ENCODE measurements at regions not wholly inside any gene's neighbourhood (a gene's known extent, or its start where the extent isn't known, plus 50 kb on each side); places are given as distances from the start of the nearest gene placed in this dataset.
A peak's percentile ranks its signal among the peaks of the same experiment; 100 is the strongest.

- Histone ChIP-seq H3K27ac (ENCODE audit: low read depth in 1 of 2, low read length in 2 of 2) (no peak overlapping the region), H4K20me1 (ENCODE audit: insufficient read depth, low read length) (no peaks in the 10 kb centered on the region), H3K9me3 (replicated peaks in 1 of 2; ENCODE audit: control insufficient read depth in 1 of 2, insufficient read depth in 1 of 2, low read length in 2 of 2) (no peaks in the 10 kb centered on the region), H3K4me1 (ENCODE audit: control insufficient read depth in 1 of 2, insufficient read depth in 2 of 2, low read length in 2 of 2) (no peaks in the 10 kb centered on the region), H3K79me2 (ENCODE audit: insufficient read depth, low read length) (no peaks in the 10 kb centered on the region), H3K36me3 (replicated peaks in 1 of 2; ENCODE audit: control insufficient read depth in 1 of 2, insufficient read depth in 2 of 2, low read length in 2 of 2) (no peaks in the 10 kb centered on the region), H3K4me2 (replicated peaks; ENCODE audit: extremely low read depth, low read length, poor library complexity, severe bottlenecking) (no peak overlapping the region), H3K9ac (ENCODE audit: insufficient read depth, low read length, poor library complexity, severe bottlenecking) (no peak overlapping the region), H3K27me3 (ENCODE audit: control insufficient read depth in 2 of 2, insufficient read depth in 2 of 2, low read length in 2 of 2) (peaks cover 0 to 2% of the 10 kb centered on the region in 2 donors), H3K4me3 (replicated peaks in 1 of 3; ENCODE audit: low read depth in 2 of 3, low read length in 3 of 3) (no peak overlapping the region), H2AFZ (ENCODE audit: insufficient read depth, low read depth, low read length, poor library complexity, severe bottlenecking) (no peak overlapping the region)
- intact Hi-C loops (cut with micrococcal nuclease), result no loop called here
- H3K27me3 Mint-ChIP-seq (ENCODE audit: low read depth in 3 of 3), result peaks cover 5 to 17% (median 16%) of the 10 kb centered on the region in 3 donors
- 89% methylated on average over 20 of the region's 20 CpGs for WGBS (ENCODE audit: insufficient coverage)
- H3K4me3 Mint-ChIP-seq, result no peak overlapping the region
- H3K4me1 Mint-ChIP-seq, result no peaks in the 10 kb centered on the region
- H3K36me3 Mint-ChIP-seq, result no peaks in the 10 kb centered on the region
- H3K27ac Mint-ChIP-seq, result no peak overlapping the region
- peaks cover 0 to 2% (median 0%) of the 10 kb centered on the region in 7 donors for H3K9me3 Mint-ChIP-seq
- no peak for DNase-seq
- TF ChIP-seq, protein P1, sequence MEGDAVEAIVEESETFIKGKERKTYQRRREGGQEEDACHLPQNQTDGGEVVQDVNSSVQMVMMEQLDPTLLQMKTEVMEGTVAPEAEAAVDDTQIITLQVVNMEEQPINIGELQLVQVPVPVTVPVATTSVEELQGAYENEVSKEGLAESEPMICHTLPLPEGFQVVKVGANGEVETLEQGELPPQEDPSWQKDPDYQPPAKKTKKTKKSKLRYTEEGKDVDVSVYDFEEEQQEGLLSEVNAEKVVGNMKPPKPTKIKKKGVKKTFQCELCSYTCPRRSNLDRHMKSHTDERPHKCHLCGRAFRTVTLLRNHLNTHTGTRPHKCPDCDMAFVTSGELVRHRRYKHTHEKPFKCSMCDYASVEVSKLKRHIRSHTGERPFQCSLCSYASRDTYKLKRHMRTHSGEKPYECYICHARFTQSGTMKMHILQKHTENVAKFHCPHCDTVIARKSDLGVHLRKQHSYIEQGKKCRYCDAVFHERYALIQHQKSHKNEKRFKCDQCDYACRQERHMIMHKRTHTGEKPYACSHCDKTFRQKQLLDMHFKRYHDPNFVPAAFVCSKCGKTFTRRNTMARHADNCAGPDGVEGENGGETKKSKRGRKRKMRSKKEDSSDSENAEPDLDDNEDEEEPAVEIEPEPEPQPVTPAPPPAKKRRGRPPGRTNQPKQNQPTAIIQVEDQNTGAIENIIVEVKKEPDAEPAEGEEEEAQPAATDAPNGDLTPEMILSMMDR (IDR thresholded peaks at IDR 0.05), result no peak
These were observed 54.9 kb downstream of the C11orf91 start for GRCh38 chr11:33645686-33646085.

DNA sequence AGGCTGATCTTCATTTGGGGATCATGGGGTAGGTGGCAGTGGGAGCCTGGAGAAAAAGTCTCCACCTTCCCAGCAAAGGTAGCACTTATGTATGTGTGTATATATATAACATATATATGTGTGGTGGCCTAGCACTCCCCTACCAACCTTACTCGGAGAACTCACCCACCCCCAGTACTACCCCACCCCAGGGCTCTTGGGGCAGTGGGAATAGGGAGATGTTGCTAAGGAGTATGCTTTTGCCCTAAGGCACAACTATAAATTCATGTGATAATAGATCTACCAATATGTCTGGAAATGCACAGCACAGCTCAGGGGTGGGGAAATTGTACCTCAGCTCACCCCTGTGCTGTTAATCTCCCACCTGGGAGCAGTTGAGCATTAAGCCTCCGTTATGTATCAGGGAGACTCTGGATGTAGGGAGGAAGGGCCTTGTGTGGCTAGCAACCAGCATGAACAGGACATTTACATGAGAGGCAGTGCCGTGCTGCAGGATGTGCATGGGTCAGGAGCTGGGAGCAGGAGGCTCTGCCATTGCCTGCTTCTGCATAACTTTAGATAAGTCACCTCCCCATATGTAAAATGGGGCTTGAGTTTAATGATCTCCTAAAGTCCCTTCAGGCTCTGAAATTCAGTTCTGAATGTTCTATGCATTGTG is 57.3 kb downstream of the C11orf91 start:
- H3K4me3 ChIP-seq (replicated peaks in 1 of 3; ENCODE audit: low read depth in 2 of 3, low read length in 3 of 3), result no peak overlapping the region
- intact Hi-C loops (cut with micrococcal nuclease), result no loop called here
- H2AFZ ChIP-seq (ENCODE audit: insufficient read depth, low read depth, low read length, poor library complexity, severe bottlenecking), result no peak overlapping the region
- H3K4me2 ChIP-seq (replicated peaks; ENCODE audit: extremely low read depth, low read length, poor library complexity, severe bottlenecking), result no peak overlapping the region
- no peaks in the 10 kb centered on the region for H3K9me3 ChIP-seq (replicated peaks in 1 of 2; ENCODE audit: control insufficient read depth in 1 of 2, insufficient read depth in 1 of 2, low read length in 2 of 2)
- H3K36me3 ChIP-seq (replicated peaks in 1 of 2; ENCODE audit: control insufficient read depth in 1 of 2, insufficient read depth in 2 of 2, low read length in 2 of 2), result no peaks in the 10 kb centered on the region
- Mint-ChIP-seq H3K27me3 (ENCODE audit: low read depth in 3 of 3) (peaks cover 5 to 18% (median 11%) of the 10 kb centered on the region in 3 donors), H3K27ac (no peak overlapping the region), H3K36me3 (no peaks in the 10 kb centered on the region), H3K9me3 (peaks cover 0 to 9% (median 2%) of the 10 kb centered on the region in 7 donors), H3K4me3 (peak overlapping the region in 1 of 2 donors; percentile 40), H3K4me1 (no peaks in the 10 kb centered on the region)
- H3K27ac ChIP-seq (ENCODE audit: low read depth in 1 of 2, low read length in 2 of 2), result no peak overlapping the region
- H3K9ac ChIP-seq (ENCODE audit: insufficient read depth, low read length, poor library complexity, severe bottlenecking), result no peak overlapping the region
- 83% methylated on average over 1 of the region's 3 CpGs for WGBS (ENCODE audit: insufficient coverage)
- H3K79me2 ChIP-seq (ENCODE audit: insufficient read depth, low read length), result no peaks in the 10 kb centered on the region
- H3K4me1 ChIP-seq (ENCODE audit: control insufficient read depth in 1 of 2, insufficient read depth in 2 of 2, low read length in 2 of 2), result no peaks in the 10 kb centered on the region
- peaks cover 2 to 4% of the 10 kb centered on the region in 2 donors for H3K27me3 ChIP-seq (ENCODE audit: control insufficient read depth in 2 of 2, insufficient read depth in 2 of 2, low read length in 2 of 2)
- H4K20me1 ChIP-seq (ENCODE audit: insufficient read depth, low read length), result no peaks in the 10 kb centered on the region
- DNase-seq, result no peak
- TF ChIP-seq, protein P1 (IDR thresholded peaks at IDR 0.05), result no peak
